ENCODE measurements at regions not wholly inside any gene's neighbourhood (a gene's known extent, or its start where the extent isn't known, plus 50 kb on each side); places are given as distances from the start of the nearest gene placed in this dataset.

DNA sequence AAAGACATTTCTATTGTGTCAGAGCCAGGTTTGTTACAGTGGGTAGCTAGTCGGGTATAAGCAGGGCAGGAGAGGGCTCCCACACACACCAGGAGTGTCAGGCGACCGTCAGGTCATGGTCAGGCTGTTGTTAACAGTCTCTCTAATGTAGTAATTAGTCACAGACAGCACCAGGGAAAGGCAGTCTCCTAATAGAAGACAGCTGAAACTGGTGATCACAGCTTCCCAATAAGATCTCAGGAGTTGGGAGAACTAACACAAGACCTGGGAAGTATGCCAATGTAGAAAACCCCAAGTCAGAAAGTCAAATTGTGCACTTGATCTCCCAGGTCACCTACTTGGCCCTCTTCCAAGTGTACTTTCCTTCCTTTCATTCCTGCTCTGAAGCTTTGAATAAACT, 53.0 kb upstream of the GPR6 start:
- 83 to 92% methylated on average over 2 to 3 of the region's 3 CpGs for WGBS, 2 experiments (ENCODE audit: insufficient coverage in 1 of 2, insufficient read length in 1 of 2)
- peaks cover 9% of the 10 kb centered on the region for H3K4me1 Mint-ChIP-seq
- no peak for DNase-seq
- no peaks in the 10 kb centered on the region for H3K4me1 ChIP-seq (ENCODE audit: control insufficient read depth, insufficient read depth, low read length)
- TF ChIP-seq, protein P1, sequence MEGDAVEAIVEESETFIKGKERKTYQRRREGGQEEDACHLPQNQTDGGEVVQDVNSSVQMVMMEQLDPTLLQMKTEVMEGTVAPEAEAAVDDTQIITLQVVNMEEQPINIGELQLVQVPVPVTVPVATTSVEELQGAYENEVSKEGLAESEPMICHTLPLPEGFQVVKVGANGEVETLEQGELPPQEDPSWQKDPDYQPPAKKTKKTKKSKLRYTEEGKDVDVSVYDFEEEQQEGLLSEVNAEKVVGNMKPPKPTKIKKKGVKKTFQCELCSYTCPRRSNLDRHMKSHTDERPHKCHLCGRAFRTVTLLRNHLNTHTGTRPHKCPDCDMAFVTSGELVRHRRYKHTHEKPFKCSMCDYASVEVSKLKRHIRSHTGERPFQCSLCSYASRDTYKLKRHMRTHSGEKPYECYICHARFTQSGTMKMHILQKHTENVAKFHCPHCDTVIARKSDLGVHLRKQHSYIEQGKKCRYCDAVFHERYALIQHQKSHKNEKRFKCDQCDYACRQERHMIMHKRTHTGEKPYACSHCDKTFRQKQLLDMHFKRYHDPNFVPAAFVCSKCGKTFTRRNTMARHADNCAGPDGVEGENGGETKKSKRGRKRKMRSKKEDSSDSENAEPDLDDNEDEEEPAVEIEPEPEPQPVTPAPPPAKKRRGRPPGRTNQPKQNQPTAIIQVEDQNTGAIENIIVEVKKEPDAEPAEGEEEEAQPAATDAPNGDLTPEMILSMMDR (conservative IDR thresholded peaks at IDR 0.05) = no peak
- H3K36me3 ChIP-seq (ENCODE audit: control insufficient read depth, insufficient read depth, low read length) = no peaks in the 10 kb centered on the region
- H3K9me3 Mint-ChIP-seq = no peaks in the 10 kb centered on the region
- H3K9me3 ChIP-seq (ENCODE audit: control insufficient read depth, low read length) = no peaks in the 10 kb centered on the region
- no peak overlapping the region for H3K4me3 Mint-ChIP-seq
- H3K9ac ChIP-seq (ENCODE audit: extremely low read depth, low read length, poor library complexity, severe bottlenecking) = no peak overlapping the region
- no peak overlapping the region for H3K27ac Mint-ChIP-seq
- H3K4me3 ChIP-seq (ENCODE audit: low read length) = no peak overlapping the region
- H3K27me3 Mint-ChIP-seq (ENCODE audit: insufficient read depth) = peaks cover 5% of the 10 kb centered on the region
- no peak overlapping the region for H3K27ac ChIP-seq (ENCODE audit: low read depth, low read length)
- no peaks in the 10 kb centered on the region for H3K36me3 Mint-ChIP-seq (ENCODE audit: low read depth)
- H3K27me3 ChIP-seq (ENCODE audit: control insufficient read depth, insufficient read depth, low read length, poor library complexity, severe bottlenecking) = no peaks in the 10 kb centered on the region

DNA sequence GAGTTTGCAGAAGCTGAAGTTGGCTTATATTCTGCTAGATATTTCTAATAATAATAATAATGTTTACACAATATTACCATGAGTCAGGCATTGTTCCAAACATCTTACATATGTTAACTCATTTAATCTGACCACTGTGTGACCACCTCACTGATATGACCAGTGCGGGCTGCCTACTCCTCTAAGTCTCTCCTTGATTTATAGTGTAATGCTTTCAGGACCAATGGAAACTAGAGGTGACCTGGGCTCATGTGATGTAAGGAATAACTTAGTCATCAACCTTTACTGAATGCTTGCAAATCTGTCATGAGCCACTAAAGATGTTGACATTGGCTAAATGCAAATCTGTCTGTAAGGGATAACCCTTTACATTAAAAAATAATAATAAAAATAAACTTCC, 51.1 kb upstream of the GPR6 start:
- no peaks in the 10 kb centered on the region for H3K27me3 ChIP-seq (ENCODE audit: control insufficient read depth, insufficient read depth, low read length, poor library complexity, severe bottlenecking)
- TF ChIP-seq, protein P1 (conservative IDR thresholded peaks at IDR 0.05) = no peak
- no peaks in the 10 kb centered on the region for H3K4me1 ChIP-seq (ENCODE audit: control insufficient read depth, insufficient read depth, low read length)
- H3K9me3 ChIP-seq (ENCODE audit: control insufficient read depth, low read length) = no peaks in the 10 kb centered on the region
- 89% methylated on average over 1 of the region's 1 CpG; no CpG with 5 or more reads in 1 of the 2 experiments for WGBS, 2 experiments (ENCODE audit: insufficient coverage in 1 of 2, insufficient read length in 1 of 2)
- H3K27ac ChIP-seq (ENCODE audit: low read depth, low read length) = no peak overlapping the region
- H3K9me3 Mint-ChIP-seq = no peaks in the 10 kb centered on the region
- H3K27ac Mint-ChIP-seq = no peak overlapping the region
- H3K36me3 ChIP-seq (ENCODE audit: control insufficient read depth, insufficient read depth, low read length) = no peaks in the 10 kb centered on the region
- no peaks in the 10 kb centered on the region for H3K36me3 Mint-ChIP-seq (ENCODE audit: low read depth)
- no peak for DNase-seq
- peaks cover 9% of the 10 kb centered on the region for H3K4me1 Mint-ChIP-seq
- H3K9ac ChIP-seq (ENCODE audit: extremely low read depth, low read length, poor library complexity, severe bottlenecking) = no peak overlapping the region
- H3K4me3 Mint-ChIP-seq = no peak overlapping the region
- H3K4me3 ChIP-seq (ENCODE audit: low read length) = no peak overlapping the region
- H3K27me3 Mint-ChIP-seq (ENCODE audit: insufficient read depth) = peaks cover 2% of the 10 kb centered on the region
